Tibial artery (tissue), 4 donors: ENCODE measurements at regions not wholly inside any gene's neighbourhood (a gene's known extent, or its start where the extent isn't known, plus 50 kb on each side); places are given as distances from the start of the nearest gene placed in this dataset.

Experiments used
- DNase-seq, 2 donors: peaks; one replicate each; pipeline ENCODE4 v3.0.0-alpha.2; 2019
- H3K27ac ChIP-seq, 2 donors: fragments of 200-600 bp; sonication (generic) in 1 of 2; 1 replicate in 1 of 2; 2 replicates in 1 of 2; pipeline ENCODE4 v1.5.1; 2018 to 2019; ENCODE audit warnings: mild to moderate bottlenecking in 1 of 2
- H3K27me3 ChIP-seq, 2 donors: fragments of 200-600 bp; sonication (generic) in 1 of 2; one replicate each; pipeline versions ENCODE4 v1.5.1 to v1.6.0; 2016 to 2019
- H3K36me3 ChIP-seq, 3 donors: fragments of 200-600 bp; sonication (generic) in 2 of 3; one replicate each; pipeline ENCODE4 v1.5.1; 2016 to 2019; ENCODE audit warnings: mild to moderate bottlenecking in 2 of 3
- H3K4me1 ChIP-seq, 4 donors: fragments of 200-600 bp; sonication (generic) in 2 of 4; 1 replicate in 3 of 4; 2 replicates in 1 of 4; pipeline ENCODE4 v1.5.1; 2016 to 2019
- H3K4me3 ChIP-seq, 2 donors: fragments of 200-600 bp; sonication (generic) in 1 of 2; 1 replicate in 1 of 2; 2 replicates in 1 of 2; pipeline ENCODE4 v1.5.1; 2018 to 2019; ENCODE audit warnings: mild to moderate bottlenecking in 2 of 2
- H3K9me3 ChIP-seq, 3 donors: fragments of 200-600 bp; sonication (generic) in 1 of 3; one replicate each; pipeline ENCODE4 v1.5.1; 2016 to 2019
- CTCF ChIP-seq, 2 experiments: fragments of 200-600 bp in 1 of 2; fragments of 450-650 bp in 1 of 2; IDR thresholded peaks; one replicate each; pipeline ENCODE4 v1.5.1; 2017 to 2019; ENCODE audit warnings: antibody characterized with exemption in 2 of 2, mild to moderate bottlenecking in 1 of 2, moderate library complexity in 1 of 2
- intact Hi-C: fragments of 100-400 bp; cut with DNase I; formaldehyde crosslinking; loops from one replicate; pipeline ENCODE4 v1.15.0; 2023; ENCODE audit warnings: low total_unique reads

DNA sequence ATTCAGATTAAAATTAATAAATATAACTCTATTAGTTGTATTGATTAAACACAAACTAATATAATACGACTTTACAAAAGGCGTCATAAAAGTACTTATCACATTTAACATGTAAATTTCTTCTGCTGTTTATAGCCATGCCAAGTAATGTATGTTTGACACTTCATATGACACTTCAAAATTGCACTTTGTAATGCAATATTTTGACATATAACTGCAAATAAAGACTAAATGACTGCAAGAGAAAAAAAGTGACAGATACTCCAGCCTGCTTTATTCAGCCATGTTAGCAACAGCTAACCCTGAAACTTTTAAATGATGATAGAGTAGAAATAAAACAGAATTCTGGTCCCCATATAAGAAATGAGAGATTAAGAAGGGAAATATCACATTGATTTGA, 1238.0 kb downstream of the MRPL39 start:
- H3K27me3 ChIP-seq = no peaks in the 10 kb centered on the region
- no peak for DNase-seq
- no peak overlapping the region for H3K4me3 ChIP-seq
- intact Hi-C loops = no loop called here
- no peak for TF ChIP-seq CTCF (IDR thresholded peaks at IDR 0.05)
- no peaks in the 10 kb centered on the region for H3K36me3 ChIP-seq
- no peaks in the 10 kb centered on the region for H3K4me1 ChIP-seq
- no peaks in the 10 kb centered on the region for H3K9me3 ChIP-seq
- H3K27ac ChIP-seq = no peak overlapping the region

DNA sequence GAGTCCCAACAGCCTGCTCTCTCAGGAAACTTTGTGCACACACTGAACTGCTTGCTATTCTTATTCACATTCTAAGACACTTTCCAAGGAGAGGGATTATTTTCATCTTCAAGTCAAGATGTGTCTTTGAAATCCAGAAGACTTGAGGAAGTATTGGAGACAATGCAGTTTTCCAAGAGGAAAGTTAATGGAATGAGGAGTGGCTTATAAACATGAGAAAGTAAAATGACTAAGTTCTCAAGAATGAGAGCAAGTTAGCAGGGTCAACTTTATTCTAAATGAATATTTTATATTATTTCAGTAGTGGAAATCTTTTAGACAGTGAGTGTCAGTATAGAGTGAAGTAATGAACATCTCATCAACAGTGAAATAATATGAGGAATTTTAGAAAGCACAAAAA, 1239.3 kb downstream of the MRPL39 start:
- DNase-seq = no peak
- Histone ChIP-seq H3K4me3 (no peak overlapping the region), H3K4me1 (no peaks in the 10 kb centered on the region), H3K27ac (no peak overlapping the region), H3K36me3 (no peaks in the 10 kb centered on the region), H3K27me3 (no peaks in the 10 kb centered on the region), H3K9me3 (no peaks in the 10 kb centered on the region)
- TF ChIP-seq CTCF (IDR thresholded peaks at IDR 0.05) = no peak
- intact Hi-C loops = no loop called here

DNA sequence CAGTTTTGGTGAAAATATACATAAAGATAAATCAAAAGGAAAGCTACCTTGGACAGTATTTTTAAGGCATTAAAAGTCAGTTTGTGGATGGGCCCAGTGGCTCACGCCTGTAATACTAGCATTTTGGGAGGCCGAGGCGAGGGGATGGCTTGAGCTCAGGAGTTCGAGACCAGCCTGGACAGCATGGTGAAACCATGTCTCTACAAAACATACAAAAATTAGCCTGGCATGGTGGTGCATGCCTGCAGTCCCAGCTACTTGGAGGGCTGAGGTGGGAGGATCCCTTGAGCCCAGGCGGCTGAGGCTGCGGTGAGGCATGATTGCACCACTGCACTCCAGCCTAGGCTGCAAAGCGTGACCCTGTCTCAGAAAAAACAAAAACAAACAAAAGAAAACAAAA, 1253.8 kb downstream of the MRPL39 start:
- H3K4me1 ChIP-seq = no peaks in the 10 kb centered on the region
- H3K27ac ChIP-seq = no peak overlapping the region
- no peaks in the 10 kb centered on the region for H3K9me3 ChIP-seq
- H3K36me3 ChIP-seq = no peaks in the 10 kb centered on the region
- intact Hi-C loops = no loop called here
- no peak for TF ChIP-seq CTCF (IDR thresholded peaks at IDR 0.05)
- no peak overlapping the region for H3K4me3 ChIP-seq
- DNase-seq = no peak
- H3K27me3 ChIP-seq = no peaks in the 10 kb centered on the region

DNA sequence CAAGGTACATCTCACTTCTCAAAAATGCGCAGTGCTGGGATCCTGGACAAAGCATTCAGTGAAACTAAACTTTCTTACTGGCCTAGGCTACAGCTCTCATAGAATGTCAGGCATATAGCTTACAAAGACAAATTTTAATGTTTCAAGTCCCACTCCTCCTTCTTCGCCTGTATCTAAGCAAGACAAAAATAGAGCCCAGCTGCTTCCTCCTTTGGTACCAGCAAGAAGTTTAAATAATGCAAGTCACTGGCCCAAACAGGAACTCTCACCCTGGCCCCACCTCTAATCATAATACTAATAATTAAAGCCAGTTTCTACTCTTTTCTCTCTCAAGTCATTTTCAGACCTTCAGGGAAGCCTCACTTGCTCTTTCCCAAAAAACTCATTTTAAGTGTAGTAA, 1267.9 kb downstream of the MRPL39 start:
- intact Hi-C loops = no loop called here
- Histone ChIP-seq H3K27ac (no peak overlapping the region), H3K36me3 (no peaks in the 10 kb centered on the region), H3K4me1 (no peaks in the 10 kb centered on the region), H3K4me3 (no peak overlapping the region), H3K9me3 (no peaks in the 10 kb centered on the region), H3K27me3 (no peaks in the 10 kb centered on the region)
- TF ChIP-seq CTCF (IDR thresholded peaks at IDR 0.05) = no peak
- DNase-seq = no peak

DNA sequence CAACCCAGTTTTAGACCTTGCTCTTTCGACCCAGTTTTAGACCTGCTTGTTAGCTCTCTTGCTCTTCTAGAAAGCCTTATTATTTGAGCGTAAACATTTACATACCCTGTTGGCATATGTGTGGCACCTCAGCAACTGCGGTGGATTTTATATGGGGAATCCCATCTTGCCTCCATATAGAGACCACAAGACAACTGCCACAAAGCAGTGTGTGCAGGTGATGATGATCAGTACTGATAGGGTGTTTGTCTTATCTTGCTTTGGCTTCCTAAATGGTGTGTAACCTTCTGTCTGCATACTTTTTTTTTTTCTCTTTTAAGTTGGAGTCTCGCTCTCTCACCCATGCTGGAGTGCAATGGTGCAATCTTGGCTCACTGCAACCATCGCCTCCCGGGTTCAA, 1270.8 kb downstream of the MRPL39 start:
- TF ChIP-seq CTCF (IDR thresholded peaks at IDR 0.05) = no peak
- intact Hi-C loops = no loop called here
- Histone ChIP-seq H3K27ac (no peak overlapping the region), H3K4me1 (no peaks in the 10 kb centered on the region), H3K36me3 (no peaks in the 10 kb centered on the region), H3K27me3 (no peaks in the 10 kb centered on the region), H3K9me3 (no peaks in the 10 kb centered on the region), H3K4me3 (no peak overlapping the region)
- DNase-seq = no peak

DNA sequence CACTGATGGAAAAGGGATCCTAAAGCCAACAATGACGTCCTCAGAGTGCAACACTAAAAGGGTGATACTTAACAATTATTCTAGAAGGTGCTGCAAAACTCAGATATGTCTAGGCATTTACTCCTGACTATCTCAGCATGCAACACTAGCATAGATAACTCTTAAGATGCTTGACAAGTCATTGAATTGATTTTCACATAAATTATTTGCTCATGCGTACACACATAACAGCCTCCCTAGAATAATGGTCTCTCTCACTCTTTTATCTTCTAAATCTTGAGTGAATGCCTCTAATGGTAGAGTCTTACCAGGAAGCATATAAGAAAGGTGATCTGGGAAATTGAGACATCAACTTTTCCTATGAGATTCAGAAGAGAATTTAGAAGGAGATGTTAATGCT, 1283.7 kb downstream of the MRPL39 start:
- Histone ChIP-seq H3K4me1 (no peaks in the 10 kb centered on the region), H3K36me3 (no peaks in the 10 kb centered on the region), H3K27ac (no peak overlapping the region), H3K9me3 (no peaks in the 10 kb centered on the region), H3K27me3 (no peaks in the 10 kb centered on the region), H3K4me3 (no peak overlapping the region)
- intact Hi-C loops = no loop called here
- no peak for TF ChIP-seq CTCF (IDR thresholded peaks at IDR 0.05)
- DNase-seq = no peak
